Epithelial cell of proximal tubule (primary cell): ENCODE measurements at regions not wholly inside any gene's neighbourhood (a gene's known extent, or its start where the extent isn't known, plus 50 kb on each side); places are given as distances from the start of the nearest gene placed in this dataset.

Source experiments
- DNase-seq: peaks from one replicate; pipeline ENCODE4 v3.0.0-alpha.2; 2011; ENCODE audit warnings: low read depth
- H3K4me3 ChIP-seq: 2 replicates; pipeline ENCODE4 v1.5.1; 2011; ENCODE audit warnings: low read depth, mild to moderate bottlenecking, low read length
- TF ChIP-seq, protein P1 (sequence below): conservative IDR thresholded peaks from 2 replicates; pipeline ENCODE4 v1.5.1; 2012; ENCODE audit warnings: low read depth, mild to moderate bottlenecking, low read length

DNA sequence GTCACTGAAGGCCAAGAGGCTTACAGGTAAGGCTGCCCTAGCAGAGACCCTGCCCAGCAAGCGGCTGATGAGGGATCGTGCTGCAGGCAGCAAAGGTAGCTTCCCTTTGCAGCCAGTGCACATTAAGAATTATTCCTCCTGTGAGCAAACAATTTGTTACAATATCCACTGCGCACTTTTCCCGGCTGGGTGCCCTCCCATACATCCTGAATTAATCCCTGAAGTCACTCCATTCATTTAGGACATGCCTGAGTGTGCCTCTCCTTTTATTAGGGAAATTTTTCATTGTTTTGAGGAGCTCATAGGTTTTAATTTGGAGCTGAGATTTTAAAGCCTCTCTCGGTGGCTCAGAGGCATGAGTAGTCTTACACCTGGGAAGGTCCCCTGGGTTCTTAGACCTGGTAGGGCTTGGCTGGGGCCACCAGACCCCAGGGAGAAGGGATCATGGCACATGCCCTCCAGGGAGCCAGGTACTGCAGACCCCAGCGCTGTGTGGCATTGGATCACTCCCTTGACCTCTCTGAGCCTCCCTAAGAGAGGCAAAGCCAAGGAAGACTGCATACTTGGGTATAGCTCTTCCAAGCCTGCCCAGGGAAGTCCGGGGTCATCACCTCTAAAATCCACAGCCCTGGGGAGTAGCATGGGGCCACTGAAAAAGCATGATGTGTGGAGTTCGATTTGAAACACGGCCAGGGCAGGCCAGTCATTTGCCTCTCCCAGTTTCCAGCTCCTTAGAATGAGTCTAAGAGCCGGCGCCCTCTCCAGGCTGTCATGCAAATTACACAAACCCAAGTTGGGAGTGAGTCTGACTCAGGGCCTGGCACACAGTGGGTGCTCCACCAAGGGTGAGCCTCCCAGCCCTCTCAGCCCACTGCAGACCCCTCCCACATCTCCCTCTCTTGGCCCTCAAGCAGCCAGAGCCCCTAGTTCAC, 151.9 kb upstream of the LINGO1 start:
- TF ChIP-seq, protein P1, sequence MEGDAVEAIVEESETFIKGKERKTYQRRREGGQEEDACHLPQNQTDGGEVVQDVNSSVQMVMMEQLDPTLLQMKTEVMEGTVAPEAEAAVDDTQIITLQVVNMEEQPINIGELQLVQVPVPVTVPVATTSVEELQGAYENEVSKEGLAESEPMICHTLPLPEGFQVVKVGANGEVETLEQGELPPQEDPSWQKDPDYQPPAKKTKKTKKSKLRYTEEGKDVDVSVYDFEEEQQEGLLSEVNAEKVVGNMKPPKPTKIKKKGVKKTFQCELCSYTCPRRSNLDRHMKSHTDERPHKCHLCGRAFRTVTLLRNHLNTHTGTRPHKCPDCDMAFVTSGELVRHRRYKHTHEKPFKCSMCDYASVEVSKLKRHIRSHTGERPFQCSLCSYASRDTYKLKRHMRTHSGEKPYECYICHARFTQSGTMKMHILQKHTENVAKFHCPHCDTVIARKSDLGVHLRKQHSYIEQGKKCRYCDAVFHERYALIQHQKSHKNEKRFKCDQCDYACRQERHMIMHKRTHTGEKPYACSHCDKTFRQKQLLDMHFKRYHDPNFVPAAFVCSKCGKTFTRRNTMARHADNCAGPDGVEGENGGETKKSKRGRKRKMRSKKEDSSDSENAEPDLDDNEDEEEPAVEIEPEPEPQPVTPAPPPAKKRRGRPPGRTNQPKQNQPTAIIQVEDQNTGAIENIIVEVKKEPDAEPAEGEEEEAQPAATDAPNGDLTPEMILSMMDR: peak; percentile 50
- no peak overlapping the region for H3K4me3 ChIP-seq
- no peak for DNase-seq

DNA sequence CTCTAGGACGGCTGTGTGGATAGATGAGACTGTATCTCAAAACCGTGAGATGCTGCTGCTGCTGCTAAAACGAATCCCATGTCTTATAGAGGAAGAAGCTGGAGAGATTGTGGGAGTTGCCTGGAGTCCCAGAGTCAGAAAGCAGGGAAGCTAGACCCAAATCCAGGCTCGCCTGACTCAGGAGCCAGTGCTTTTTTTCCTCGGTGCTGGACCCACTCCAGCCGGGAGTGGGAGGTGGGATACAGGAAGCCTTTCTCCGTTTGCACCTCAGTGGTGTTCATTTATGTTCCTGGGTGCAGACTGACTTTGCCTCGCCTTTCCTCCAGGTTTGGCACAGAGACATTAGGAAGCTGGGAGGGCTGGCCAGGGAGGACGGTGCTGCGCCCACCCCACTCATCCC, 150.9 kb upstream of the LINGO1 start:
- TF ChIP-seq, protein P1: no peak
- H3K4me3 ChIP-seq: no peak overlapping the region
- no peak for DNase-seq

DNA sequence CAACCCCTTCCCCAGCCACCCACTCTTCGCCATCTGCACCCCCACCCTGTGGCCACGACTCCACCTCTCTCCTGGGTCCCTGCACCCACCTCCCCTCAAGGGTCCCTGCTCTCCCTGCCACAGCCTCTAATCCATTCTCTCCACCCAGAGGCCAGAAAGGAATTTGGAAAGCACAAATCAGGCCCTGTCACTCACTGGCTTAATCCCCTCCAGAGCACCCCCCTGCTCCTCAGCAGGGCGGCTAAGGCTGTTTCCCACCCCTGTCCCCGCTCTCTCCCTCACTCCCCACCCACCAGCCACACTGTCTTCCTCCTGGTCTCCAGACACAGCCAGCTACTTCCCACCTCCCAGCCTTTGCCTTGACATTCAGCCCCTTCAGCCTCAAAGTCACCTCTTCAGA, 150.0 kb upstream of the LINGO1 start:
- TF ChIP-seq, protein P1: no peak
- no peak for DNase-seq
- no peak overlapping the region for H3K4me3 ChIP-seq

DNA sequence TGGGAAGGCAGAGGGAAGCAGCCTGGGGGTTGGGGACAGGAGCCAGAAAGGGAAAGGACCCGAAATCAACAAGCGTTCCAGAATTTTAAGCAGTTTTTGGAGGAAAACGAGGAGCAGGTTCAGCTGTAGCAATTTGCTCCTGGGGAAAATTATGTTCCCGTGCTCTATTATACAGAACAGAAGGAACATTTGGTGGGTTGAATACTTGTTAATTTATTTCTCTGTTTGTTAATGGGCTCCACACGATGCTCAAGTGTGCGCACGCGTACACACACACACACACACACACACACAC, 149.2 kb upstream of the LINGO1 start:
- no peak for DNase-seq
- TF ChIP-seq, protein P1: no peak
- no peak overlapping the region for H3K4me3 ChIP-seq

DNA sequence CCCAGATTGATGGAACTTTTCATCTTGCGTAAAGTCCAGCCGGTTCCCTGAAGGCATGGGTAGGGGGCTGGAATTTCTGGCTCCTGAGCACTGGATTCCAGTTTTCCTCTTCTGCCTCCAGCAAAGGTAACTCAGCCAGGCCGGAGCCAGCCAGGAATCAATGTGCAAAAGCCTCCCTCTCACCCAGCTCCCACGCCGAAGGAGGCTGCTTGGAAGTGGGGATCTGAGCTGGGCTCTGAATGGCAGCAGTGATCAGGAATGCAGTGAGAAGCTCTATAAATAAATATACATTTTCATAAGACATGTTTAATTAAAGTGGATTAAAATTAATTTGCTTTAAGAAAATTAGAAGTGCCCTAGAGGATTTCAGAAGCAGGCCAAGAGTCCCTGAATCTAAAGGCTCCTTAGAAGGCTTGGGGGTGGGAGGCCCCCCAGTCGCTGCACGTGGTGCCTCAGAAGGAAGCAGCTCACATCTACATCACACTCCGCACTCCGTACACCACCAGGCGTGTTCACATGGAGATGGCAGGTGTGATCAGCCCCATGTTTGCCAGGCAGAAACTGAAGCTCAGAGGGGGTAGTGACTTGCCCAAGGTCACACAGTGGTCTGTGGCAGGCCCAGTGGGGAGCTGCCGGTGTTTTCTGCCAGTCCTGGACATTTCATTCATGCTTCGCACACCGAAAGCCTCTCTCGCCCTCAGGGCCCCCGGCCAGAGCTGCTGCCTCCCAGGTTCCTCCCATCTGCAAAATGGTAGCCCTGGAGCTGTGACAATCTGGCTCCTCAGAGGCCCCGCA, 148.6 kb upstream of the LINGO1 start:
- no peak for DNase-seq
- H3K4me3 ChIP-seq: no peak overlapping the region
- TF ChIP-seq, protein P1: no peak

DNA sequence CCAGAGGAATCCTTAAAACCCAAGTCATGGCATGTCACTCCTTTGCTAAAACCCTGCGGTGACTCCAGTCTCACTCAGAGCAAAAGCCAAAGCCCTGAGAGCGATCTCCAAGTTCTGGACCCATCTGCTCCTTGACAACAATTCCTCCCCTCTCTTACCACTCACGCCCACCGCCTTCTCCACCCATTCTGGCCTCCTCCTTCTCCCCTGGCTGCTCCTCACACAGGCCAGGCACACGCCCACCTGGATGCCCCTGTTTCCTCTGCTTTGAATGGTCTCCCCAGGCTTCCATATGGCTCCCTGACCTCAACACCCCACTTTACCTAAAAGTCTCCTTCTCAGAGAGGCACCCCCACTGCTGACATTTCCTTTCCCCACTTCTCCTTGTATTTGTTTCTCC, 146.1 kb upstream of the LINGO1 start:
- DNase-seq: no peak
- H3K4me3 ChIP-seq: no peak overlapping the region
- TF ChIP-seq, protein P1: no peak
